ENCODE measurements at regions not wholly inside any gene's neighbourhood (a gene's known extent, or its start where the extent isn't known, plus 50 kb on each side); places are given as distances from the start of the nearest gene placed in this dataset.

DNA sequence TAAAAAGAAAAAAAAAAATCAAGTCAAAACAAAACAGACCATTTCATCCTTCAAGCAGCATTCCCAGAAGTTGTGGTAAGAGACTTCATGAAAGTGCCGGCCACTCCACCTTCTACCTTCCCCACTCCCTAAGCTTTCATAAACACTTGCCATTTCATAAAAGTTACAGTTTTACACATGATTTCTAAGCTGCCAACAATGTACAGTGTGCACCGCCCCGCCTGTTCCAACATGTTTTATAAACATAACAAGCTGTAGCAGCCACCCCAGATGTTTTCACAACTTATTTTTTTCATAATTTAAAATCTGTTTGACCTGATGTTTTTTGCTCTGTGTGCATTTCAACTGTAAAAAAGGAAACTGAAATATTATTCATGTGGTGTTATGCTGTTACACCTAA is 608.1 kb downstream of the TOX3 start:
- intact Hi-C loops (cut with micrococcal nuclease): no loop called here
- Histone ChIP-seq H4K20me1 (ENCODE audit: insufficient read depth, low read length) (no peaks in the 10 kb centered on the region), H3K4me1 (ENCODE audit: control insufficient read depth, insufficient read depth, low read length) (peaks cover 1% of the 10 kb centered on the region; the same call in 1 of the 2 replicates), H3K4ac (ENCODE audit: low read depth, low read length) (no peak overlapping the region), H2BK120ac (ENCODE audit: low read depth, low read length) (no peak overlapping the region), H3K36me3 (ENCODE audit: control insufficient read depth, insufficient read depth, low read length) (no peaks in the 10 kb centered on the region), H2BK20ac (ENCODE audit: low read depth, low read length) (no peak overlapping the region), H3K4me2 (ENCODE audit: low read depth, low read length) (no peak overlapping the region; the same call in 1 of the 2 replicates), H2BK5ac (ENCODE audit: low read depth, low read length, poor library complexity, severe bottlenecking) (no peak overlapping the region), H3K9ac (ENCODE audit: low read depth, low read length) (no peak overlapping the region), H4K5ac (ENCODE audit: low read depth, low read length) (no peak overlapping the region), H3K9me1 (ENCODE audit: insufficient read depth, low read length) (no peaks in the 10 kb centered on the region), H3K14ac (replicated peaks; ENCODE audit: low read depth, low read length) (no peak overlapping the region), H3K18ac (ENCODE audit: low read depth, low read length) (no peak overlapping the region), H2AFZ (replicated peaks; ENCODE audit: low read length, poor library complexity) (no peak overlapping the region), H3K27me3 (ENCODE audit: control insufficient read depth, insufficient read depth, low read length) (no peaks in the 10 kb centered on the region), H3K9me3 (ENCODE audit: control insufficient read depth, insufficient read depth, low read length) (no peaks in the 10 kb centered on the region), H4K8ac (ENCODE audit: low read depth in 2 of 2, low read length in 2 of 2) (no peak overlapping the region), H3K56ac (ENCODE audit: extremely low read depth, insufficient read depth, low read length) (no peak overlapping the region), H3K27ac (ENCODE audit: insufficient read depth, low read length) (no peak overlapping the region), H3K23ac (ENCODE audit: low read depth, low read length) (no peak overlapping the region), H2BK15ac (ENCODE audit: low read depth, low read length) (no peak overlapping the region), H2AK9ac (replicated peaks; ENCODE audit: low read depth, low read length, poor library complexity) (no peak overlapping the region), H4K91ac (ENCODE audit: insufficient read depth, low read depth, low read length) (no peak overlapping the region), H3K79me1 (ENCODE audit: low read depth in 1 of 2, low read length in 2 of 2) (no peaks in the 10 kb centered on the region), H3K4me3 (ENCODE audit: insufficient read depth, low read depth, low read length) (no peak overlapping the region), H2AK5ac (ENCODE audit: low read depth, low read length) (no peak overlapping the region)
- ATAC-seq (ENCODE audit: low read depth) (peak; percentile 37), DNase-seq (no peak)
- dilution Hi-C loops (cut with HindIII; ENCODE audit: low sequenced_read_pairs, unreplicated experiment): no loop called here
- POLR2A ChIA-PET (ENCODE audit: unreplicated experiment): no interaction called here
- TF ChIP-seq CHD1 (IDR thresholded peaks at IDR 0.05; ENCODE audit: low read depth, low read length) (no peak), MAFK (IDR thresholded peaks at IDR 0.05; ENCODE audit: low read depth, low read length) (no peak), RCOR1 (IDR thresholded peaks at IDR 0.05; ENCODE audit: insufficient replicate concordance, low read length) (no peak)
- WGBS, 2 experiments (ENCODE audit: extremely low coverage in 2 of 2, insufficient read length in 1 of 2): no CpG with 5 or more reads among the region's 3 CpGs
- CTCF ChIA-PET: interaction anchor here (0.6 to 0.9 kb wide), 2 partner anchors 9 to 11 kb away, joined by 4 to 5 read pairs; no protein-coding TSS in a partner anchor
- in situ Hi-C loops (cut with MboI; ENCODE audit: low sequenced_read_pairs): no loop called here
- BruUV-seq (replicated peaks): no TSS peak

Measured in IMR-90 (cell line).